WTC11 (cell line): ENCODE measurements at regions not wholly inside any gene's neighbourhood (a gene's known extent, or its start where the extent isn't known, plus 50 kb on each side); places are given as distances from the start of the nearest gene placed in this dataset.
A peak's percentile ranks its signal among the peaks of the same experiment; 100 is the strongest.

Experiments
- ATF1 ChIP-seq: sonication (generic); formaldehyde crosslinking; IDR thresholded peaks from 2 replicates; pipeline ENCODE4 v1.8.1; 2023; ENCODE audit warnings: mild to moderate bottlenecking, moderate library complexity, missing genetic modification reagents
- CBFB ChIP-seq: sonication (generic); formaldehyde crosslinking; IDR thresholded peaks from 2 replicates; pipeline ENCODE4 v1.8.1; 2022; ENCODE audit warnings: mild to moderate bottlenecking, low read depth, missing genetic modification reagents
- NR2C2 ChIP-seq: sonication (generic); formaldehyde crosslinking; IDR thresholded peaks from 2 replicates; pipeline ENCODE4 v1.8.0; 2022; ENCODE audit warnings: mild to moderate bottlenecking, missing genetic modification reagents
- SP1 ChIP-seq: sonication (generic); formaldehyde crosslinking; conservative IDR thresholded peaks from 2 replicates; pipeline ENCODE4 v1.8.1; 2022; ENCODE audit warnings: missing genetic modification reagents
- TF ChIP-seq, protein P1 (sequence below): fragments of 200-600 bp; IDR thresholded peaks from 2 replicates; pipeline ENCODE4 v1.8.0; 2022; ENCODE audit warnings: antibody characterized with exemption
- TF ChIP-seq, protein P2 (sequence below): sonication (generic); formaldehyde crosslinking; IDR thresholded peaks from 2 replicates; pipeline ENCODE4 v1.8.0; 2022; ENCODE audit warnings: mild to moderate bottlenecking, missing genetic modification reagents
- TF ChIP-seq, protein P3 (sequence below): sonication (generic); formaldehyde crosslinking; IDR thresholded peaks from 2 replicates; pipeline ENCODE4 v1.8.1; 2022; ENCODE audit warnings: missing genetic modification reagents, borderline replicate concordance

DNA sequence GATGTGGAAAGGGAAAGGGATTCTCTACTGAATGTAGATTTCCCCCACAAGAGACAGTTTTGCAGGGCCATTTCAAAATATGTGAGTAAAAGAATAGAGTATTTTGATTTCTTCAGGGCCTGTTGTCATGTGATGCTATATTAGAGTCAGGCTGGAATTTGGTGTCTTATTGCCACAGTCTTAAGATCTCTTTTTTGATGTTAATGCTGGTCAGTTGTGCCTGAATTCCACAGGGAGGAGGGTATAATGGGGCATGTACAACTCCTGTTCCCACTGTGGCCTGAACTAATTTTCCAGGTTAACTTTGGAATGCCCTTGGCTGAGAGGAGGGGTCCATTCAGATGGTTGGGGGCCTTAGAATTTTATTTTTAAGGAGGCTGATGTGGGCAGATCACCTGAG, 111.0 kb upstream of the MAX start:
- TF ChIP-seq ATF1 (CRISPR knock-in tag) (no peak), NR2C2 (CRISPR knock-in tag) (no peak), CBFB (CRISPR knock-in tag) (no peak), SP1 (CRISPR knock-in tag) (no peak)
- TF ChIP-seq, protein P1, sequence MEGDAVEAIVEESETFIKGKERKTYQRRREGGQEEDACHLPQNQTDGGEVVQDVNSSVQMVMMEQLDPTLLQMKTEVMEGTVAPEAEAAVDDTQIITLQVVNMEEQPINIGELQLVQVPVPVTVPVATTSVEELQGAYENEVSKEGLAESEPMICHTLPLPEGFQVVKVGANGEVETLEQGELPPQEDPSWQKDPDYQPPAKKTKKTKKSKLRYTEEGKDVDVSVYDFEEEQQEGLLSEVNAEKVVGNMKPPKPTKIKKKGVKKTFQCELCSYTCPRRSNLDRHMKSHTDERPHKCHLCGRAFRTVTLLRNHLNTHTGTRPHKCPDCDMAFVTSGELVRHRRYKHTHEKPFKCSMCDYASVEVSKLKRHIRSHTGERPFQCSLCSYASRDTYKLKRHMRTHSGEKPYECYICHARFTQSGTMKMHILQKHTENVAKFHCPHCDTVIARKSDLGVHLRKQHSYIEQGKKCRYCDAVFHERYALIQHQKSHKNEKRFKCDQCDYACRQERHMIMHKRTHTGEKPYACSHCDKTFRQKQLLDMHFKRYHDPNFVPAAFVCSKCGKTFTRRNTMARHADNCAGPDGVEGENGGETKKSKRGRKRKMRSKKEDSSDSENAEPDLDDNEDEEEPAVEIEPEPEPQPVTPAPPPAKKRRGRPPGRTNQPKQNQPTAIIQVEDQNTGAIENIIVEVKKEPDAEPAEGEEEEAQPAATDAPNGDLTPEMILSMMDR: no peak
- TF ChIP-seq, protein P2, sequence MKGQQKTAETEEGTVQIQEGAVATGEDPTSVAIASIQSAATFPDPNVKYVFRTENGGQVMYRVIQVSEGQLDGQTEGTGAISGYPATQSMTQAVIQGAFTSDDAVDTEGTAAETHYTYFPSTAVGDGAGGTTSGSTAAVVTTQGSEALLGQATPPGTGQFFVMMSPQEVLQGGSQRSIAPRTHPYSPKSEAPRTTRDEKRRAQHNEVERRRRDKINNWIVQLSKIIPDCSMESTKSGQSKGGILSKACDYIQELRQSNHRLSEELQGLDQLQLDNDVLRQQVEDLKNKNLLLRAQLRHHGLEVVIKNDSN (CRISPR knock-in tag): 0 out of 2 replicates have a peak, but pooled peaks have one; percentile 22
- TF ChIP-seq, protein P3, sequence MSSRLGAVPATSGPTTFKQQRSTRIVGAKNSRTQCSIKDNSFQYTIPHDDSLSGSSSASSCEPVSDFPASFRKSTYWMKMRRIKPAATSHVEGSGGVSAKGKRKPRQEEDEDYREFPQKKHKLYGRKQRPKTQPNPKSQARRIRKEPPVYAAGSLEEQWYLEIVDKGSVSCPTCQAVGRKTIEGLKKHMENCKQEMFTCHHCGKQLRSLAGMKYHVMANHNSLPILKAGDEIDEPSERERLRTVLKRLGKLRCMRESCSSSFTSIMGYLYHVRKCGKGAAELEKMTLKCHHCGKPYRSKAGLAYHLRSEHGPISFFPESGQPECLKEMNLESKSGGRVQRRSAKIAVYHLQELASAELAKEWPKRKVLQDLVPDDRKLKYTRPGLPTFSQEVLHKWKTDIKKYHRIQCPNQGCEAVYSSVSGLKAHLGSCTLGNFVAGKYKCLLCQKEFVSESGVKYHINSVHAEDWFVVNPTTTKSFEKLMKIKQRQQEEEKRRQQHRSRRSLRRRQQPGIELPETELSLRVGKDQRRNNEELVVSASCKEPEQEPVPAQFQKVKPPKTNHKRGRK: no peak
